ENCODE measurements at regions not wholly inside any gene's neighbourhood (a gene's known extent, or its start where the extent isn't known, plus 50 kb on each side); places are given as distances from the start of the nearest gene placed in this dataset.

GRCh38 chr13:86562866-86563265 lies 763.6 kb upstream of the SLITRK6 start:
- Histone ChIP-seq H3K27me3 (ENCODE audit: control insufficient read depth, insufficient read depth, low read length) (no peaks in the 10 kb centered on the region), H3K4me1 (ENCODE audit: control insufficient read depth, insufficient read depth, low read length) (no peaks in the 10 kb centered on the region), H3K27ac (ENCODE audit: low read length) (no peak overlapping the region), H3K36me3 (ENCODE audit: control insufficient read depth, insufficient read depth, low read length) (no peaks in the 10 kb centered on the region), H3K9me3 (ENCODE audit: control insufficient read depth, insufficient read depth, low read depth, low read length) (no peaks in the 10 kb centered on the region), H3K4me3 (ENCODE audit: low read depth in 2 of 2, low read length in 2 of 2) (no peak overlapping the region)
- CTCF ChIA-PET, result no interaction called here
- POLR2A ChIA-PET, result no interaction called here
- DNase-seq (ENCODE audit: low read depth, low spot score) (no peak), ATAC-seq (no peak)
- intact Hi-C loops (cut with micrococcal nuclease; ENCODE audit: unreplicated experiment) (no loop called here), in situ Hi-C loops (cut with HindIII; ENCODE audit: low pct_unique_long_range_greater_than_20kb, low sequenced_read_pairs) (no loop called here)
- no TSS peak for BruUV-seq (replicated peaks)
- TF ChIP-seq REST (IDR thresholded peaks at IDR 0.05; ENCODE audit: insufficient read depth in 1 of 2, low read depth in 2 of 2, low read length in 1 of 2), result no peak
- TF ChIP-seq SIN3A (IDR thresholded peaks at IDR 0.05; ENCODE audit: borderline replicate concordance, insufficient read depth, low read depth, low read length), result no peak
- no peak for TF ChIP-seq POLR2AphosphoS5 (IDR thresholded peaks at IDR 0.05; ENCODE audit: low read depth, low read length)
- no peak for TF ChIP-seq TCF7L2 (IDR thresholded peaks at IDR 0.05; ENCODE audit: low read depth, low read length)
- TF ChIP-seq CTCF (IDR thresholded peaks at IDR 0.05), result no peak

GRCh38 chr13:86563308-86563707 lies 764.1 kb upstream of the SLITRK6 start:
- CTCF ChIA-PET, result no interaction called here
- POLR2A ChIA-PET, result no interaction called here
- no peak overlapping the region for H3K4me3 ChIP-seq (ENCODE audit: low read depth in 2 of 2, low read length in 2 of 2)
- no peaks in the 10 kb centered on the region for H3K9me3 ChIP-seq (ENCODE audit: control insufficient read depth, insufficient read depth, low read depth, low read length)
- no TSS peak for BruUV-seq (replicated peaks)
- TF ChIP-seq REST (IDR thresholded peaks at IDR 0.05; ENCODE audit: insufficient read depth in 1 of 2, low read depth in 2 of 2, low read length in 1 of 2) (no peak), SIN3A (IDR thresholded peaks at IDR 0.05; ENCODE audit: borderline replicate concordance, insufficient read depth, low read depth, low read length) (no peak), TCF7L2 (IDR thresholded peaks at IDR 0.05; ENCODE audit: low read depth, low read length) (no peak), POLR2AphosphoS5 (IDR thresholded peaks at IDR 0.05; ENCODE audit: low read depth, low read length) (no peak), CTCF (IDR thresholded peaks at IDR 0.05) (no peak)
- DNase-seq (ENCODE audit: low read depth, low spot score) (no peak), ATAC-seq (no peak)
- no peaks in the 10 kb centered on the region for H3K4me1 ChIP-seq (ENCODE audit: control insufficient read depth, insufficient read depth, low read length)
- no peaks in the 10 kb centered on the region for H3K27me3 ChIP-seq (ENCODE audit: control insufficient read depth, insufficient read depth, low read length)
- in situ Hi-C loops (cut with HindIII; ENCODE audit: low pct_unique_long_range_greater_than_20kb, low sequenced_read_pairs) (no loop called here), intact Hi-C loops (cut with micrococcal nuclease; ENCODE audit: unreplicated experiment) (no loop called here)
- no peak overlapping the region for H3K27ac ChIP-seq (ENCODE audit: low read length)
- H3K36me3 ChIP-seq (ENCODE audit: control insufficient read depth, insufficient read depth, low read length), result no peaks in the 10 kb centered on the region
